Activated naive CD4-positive, alpha-beta T cell treated with anti-CD3 and anti-CD28 coated beads, Interleukin-2, amount 50 U/mL, for 16 hours (primary cell): ENCODE measurements at regions not wholly inside any gene's neighbourhood (a gene's known extent, or its start where the extent isn't known, plus 50 kb on each side); places are given as distances from the start of the nearest gene placed in this dataset.

ENCODE experiments used
- DNase-seq: peaks from one replicate; pipeline ENCODE4 v3.0.0-alpha.2; 2020

- DNase-seq, result no peak
These were observed 268.3 kb upstream of the ARID1B start for GRCh38 chr6:156508923-156509322.

GRCh38 chr6:156508126-156508525 lies 269.1 kb upstream of the ARID1B start:
- no peak for DNase-seq

GRCh38 chr6:156507656-156508055 lies 269.5 kb upstream of the ARID1B start:
- no peak for DNase-seq

DNA sequence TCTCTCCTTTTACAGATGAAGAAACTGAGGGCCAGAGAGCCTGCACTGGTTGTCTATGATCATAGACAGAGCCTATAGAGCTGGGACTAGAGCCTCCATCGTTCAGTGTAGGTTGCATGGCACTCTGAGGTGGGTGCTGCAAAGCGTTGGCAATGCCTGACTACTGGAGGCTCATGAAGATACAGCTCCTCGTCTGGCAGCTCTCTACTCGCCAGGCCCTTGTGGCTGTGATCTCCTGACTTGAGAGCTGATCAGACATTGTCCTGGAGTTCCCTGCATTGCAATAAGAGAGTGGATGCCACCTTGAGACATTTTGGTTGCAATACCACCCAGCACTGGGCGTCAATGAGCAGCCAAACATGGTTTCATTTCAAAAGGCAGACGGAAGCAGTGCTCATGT lies 270.1 kb upstream of the ARID1B start:
- no peak for DNase-seq

GRCh38 chr6:156502969-156503504 lies 274.1 kb upstream of the ARID1B start:
- DNase-seq, result no peak

GRCh38 chr6:156497618-156498017 lies 279.6 kb upstream of the ARID1B start:
- DNase-seq, result no peak

GRCh38 chr6:156487877-156488276 lies 289.3 kb upstream of the ARID1B start:
- no peak for DNase-seq

DNA sequence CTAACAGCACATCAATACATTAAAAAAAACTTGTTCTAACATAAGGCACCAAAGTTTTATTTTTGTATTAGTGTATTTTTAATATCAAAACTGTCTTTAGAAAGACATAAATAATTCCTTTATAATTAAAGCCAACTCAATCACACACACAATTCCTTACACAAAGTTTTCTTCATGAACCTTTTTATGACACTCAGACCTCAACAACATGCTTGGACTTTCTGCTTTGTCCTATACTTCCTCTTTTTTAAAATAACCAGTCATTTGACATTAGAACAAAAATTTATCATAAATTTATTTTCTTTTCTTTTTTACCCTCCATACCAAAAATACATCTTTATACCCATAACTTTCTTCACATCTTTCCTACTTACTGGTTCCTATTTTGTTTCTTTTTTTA lies 292.0 kb upstream of the ARID1B start:
- DNase-seq, result no peak

GRCh38 chr6:156474507-156475120 lies 302.6 kb upstream of the ARID1B start:
- no peak for DNase-seq

DNA sequence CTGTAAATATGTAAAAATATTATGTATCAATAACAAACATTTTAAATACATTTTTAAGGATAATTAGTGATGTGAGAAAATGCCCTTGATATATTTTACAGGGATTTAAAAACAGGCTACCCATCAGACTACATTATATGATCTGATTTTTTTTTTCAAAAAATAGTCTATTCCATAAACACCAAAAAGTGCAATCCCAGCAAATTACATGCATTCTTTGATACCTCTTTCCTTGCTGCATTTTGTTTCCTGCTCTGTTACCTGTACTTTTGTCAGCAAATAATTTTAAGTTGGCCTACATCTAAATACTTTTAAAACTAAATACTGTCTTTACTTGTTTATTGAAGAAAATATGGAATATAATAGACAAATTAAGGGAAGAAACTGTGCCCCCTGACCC lies 306.2 kb upstream of the ARID1B start:
- DNase-seq, result no peak

- no peak for DNase-seq
These were observed 312.9 kb upstream of the ARID1B start for GRCh38 chr6:156464100-156464878.

DNA sequence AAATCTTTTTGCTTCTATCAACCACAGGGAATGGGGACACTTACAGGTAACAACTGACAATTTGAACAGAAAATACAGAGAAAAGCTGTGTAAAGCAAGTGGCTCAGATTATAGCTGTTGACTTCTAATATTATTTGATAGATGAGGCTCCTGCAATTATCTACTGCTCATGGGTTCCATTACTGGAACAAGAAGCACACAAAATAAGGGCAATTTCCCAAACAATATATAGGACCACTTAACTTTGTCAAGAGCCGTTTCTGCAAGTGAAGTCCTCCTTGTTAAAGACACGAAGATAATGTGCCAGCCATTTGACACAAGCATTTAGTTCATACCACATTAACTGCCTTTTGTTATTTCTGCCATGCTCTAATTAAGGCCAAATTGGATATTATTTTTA lies 315.5 kb upstream of the ARID1B start:
- no peak for DNase-seq

DNA sequence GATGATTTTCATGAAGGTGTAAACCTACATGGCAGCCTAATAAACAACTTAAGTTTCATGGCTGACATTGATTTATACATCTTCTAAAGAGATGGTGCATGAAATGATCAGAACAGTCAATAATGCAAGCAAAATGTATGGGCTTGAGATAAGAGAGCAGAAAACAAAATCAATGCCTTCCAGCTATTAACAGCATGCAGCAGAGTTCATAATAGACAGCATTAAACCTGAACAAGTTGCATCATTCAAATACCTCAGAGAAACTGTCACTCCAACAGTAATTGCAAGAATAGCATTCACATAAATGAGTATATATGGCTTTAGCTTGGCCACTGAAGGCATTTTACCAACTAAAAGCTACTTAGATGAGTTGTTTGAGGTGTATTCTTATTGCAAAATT lies 319.6 kb upstream of the ARID1B start:
- no peak for DNase-seq

DNA sequence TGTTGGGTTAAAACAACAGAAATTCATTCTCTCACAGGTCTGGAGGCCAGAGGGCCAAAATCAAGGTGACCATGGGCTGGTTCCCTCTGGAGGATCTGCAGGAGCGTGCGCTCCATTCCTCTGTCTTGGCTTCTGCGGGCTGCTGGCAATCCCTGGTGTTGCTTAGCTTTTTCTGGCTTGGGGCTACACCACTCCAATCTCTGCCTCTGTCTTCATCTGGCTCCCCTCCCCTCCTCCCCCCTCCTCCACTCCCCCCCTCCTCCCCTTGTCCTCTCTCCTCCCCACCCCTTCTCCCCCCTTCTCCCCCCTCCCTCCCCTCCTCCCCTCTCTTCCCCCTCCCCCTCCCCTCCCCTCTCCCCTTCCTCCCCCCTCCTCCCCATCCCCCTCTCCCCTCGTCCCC lies 321.3 kb upstream of the ARID1B start:
- no peak for DNase-seq

- DNase-seq, result no peak
These were observed 322.3 kb upstream of the ARID1B start for GRCh38 chr6:156454867-156455266.

- no peak for DNase-seq
These were observed 325.5 kb upstream of the ARID1B start for GRCh38 chr6:156451726-156452125.

DNA sequence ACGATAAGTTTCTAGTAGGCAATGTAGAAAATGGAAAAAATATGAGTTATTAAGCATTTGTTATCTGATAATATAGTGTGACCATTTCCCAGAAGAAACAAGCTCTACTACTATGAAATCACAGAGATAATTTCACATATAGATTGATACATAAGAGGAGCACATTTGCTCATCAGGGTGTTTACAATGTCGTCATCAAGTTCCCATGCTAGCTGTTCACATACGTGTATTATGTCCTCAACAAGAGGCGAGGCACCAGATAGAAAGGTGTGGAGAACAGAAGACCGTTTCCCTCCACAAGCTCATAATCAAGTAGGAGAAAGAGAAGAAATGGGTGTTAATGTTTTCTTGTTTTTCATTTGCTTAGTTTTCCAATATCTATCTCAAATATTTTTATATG lies 326.1 kb upstream of the ARID1B start:
- DNase-seq, result no peak

GRCh38 chr6:156450421-156450820 lies 326.8 kb upstream of the ARID1B start:
- DNase-seq, result no peak

DNA sequence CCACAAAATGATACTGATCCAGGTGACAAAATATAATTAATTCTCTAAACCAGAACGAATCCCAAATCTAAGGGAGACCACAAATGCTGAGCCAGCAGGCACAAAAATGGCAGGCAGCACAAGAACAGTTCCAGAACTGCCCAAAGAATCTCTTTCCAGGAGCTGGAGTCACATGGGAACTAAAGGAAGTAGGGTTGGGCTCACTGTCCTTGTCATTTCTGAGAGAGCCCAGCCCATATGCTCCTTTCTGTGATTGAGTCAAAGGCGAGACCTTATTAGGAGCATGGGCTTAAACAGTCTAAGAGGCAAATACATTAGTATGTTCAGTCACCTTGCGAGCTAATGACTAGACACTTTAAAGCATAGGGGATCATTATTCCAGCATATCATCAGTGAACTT lies 327.6 kb upstream of the ARID1B start:
- DNase-seq, result no peak

DNA sequence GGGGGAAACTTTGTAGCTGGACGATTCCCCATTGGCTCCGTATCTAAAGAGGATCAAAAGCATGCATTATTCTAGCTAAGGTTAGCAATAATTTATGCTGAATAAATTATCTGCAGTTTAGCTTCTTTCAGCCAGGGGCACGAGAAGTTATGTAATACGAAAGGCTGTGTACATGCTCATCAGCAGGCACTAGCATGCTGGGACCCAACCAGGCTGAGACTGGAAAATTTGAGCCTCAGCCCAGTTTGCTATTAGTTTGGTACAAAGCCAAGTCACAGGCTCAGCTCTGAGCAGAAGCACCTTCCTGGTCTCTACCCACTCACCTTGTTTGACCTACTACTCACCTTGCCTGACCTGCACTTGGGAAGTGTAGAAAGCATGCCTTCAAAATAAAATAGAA lies 328.1 kb upstream of the ARID1B start:
- DNase-seq, result no peak

- DNase-seq, result no peak
These were observed 328.6 kb upstream of the ARID1B start for GRCh38 chr6:156448579-156448978.

DNA sequence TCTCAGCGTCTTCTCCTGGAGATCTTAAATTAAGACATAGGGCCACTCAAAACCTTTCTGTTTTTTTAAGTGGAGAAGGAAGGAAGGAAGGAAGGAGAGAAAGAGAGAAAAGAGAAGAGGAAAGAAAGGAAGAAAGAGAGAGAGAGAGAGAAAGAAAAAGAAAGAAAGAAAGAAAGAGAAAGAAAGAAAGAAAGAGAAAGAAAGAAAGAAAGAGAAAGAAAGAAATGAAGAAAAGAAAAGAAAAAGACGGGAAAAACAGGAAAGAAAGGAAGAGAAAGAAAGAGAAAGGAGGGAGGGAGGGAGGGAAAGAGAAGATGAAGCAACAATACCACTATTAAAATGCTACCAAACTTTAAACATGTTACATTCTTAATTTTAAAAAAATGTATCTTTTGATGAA lies 336.5 kb upstream of the ARID1B start:
- DNase-seq, result no peak

GRCh38 chr6:156438350-156438923 lies 338.7 kb upstream of the ARID1B start:
- no peak for DNase-seq
